ENCODE measurements at regions not wholly inside any gene's neighbourhood (a gene's known extent, or its start where the extent isn't known, plus 50 kb on each side); places are given as distances from the start of the nearest gene placed in this dataset.
"Not testable (repeated sequence)": the region's sequence is repeated elsewhere in the genome, so short reads cannot be mapped to it uniquely, and the experiment has no call there.

GRCh38 chr1:223020770-223021169, 122.3 kb downstream of the TLR5 start:
- no peak overlapping the region for H3K4me3 Mint-ChIP-seq (ENCODE audit: unreplicated experiment)
- TF ChIP-seq CTCF (IDR thresholded peaks at IDR 0.05; ENCODE audit: insufficient read depth in 1 of 2, low read depth in 1 of 2, low read length in 1 of 2, severe bottlenecking in 1 of 2, unreplicated experiment in 1 of 2): no peak
- ChIA-PET CTCF (no interaction called here), POLR2A (no interaction called here)
- Histone ChIP-seq H3K4me1 (peaks cover 56% of the 10 kb centered on the region), H3K36me3 (ENCODE audit: control insufficient read depth, insufficient read depth, low read length) (no peaks in the 10 kb centered on the region), H3K27me3 (replicated peaks; ENCODE audit: control insufficient read depth, insufficient read depth, low read length) (no peaks in the 10 kb centered on the region), H3K4me3 (ENCODE audit: low read depth, low read length) (no peak overlapping the region), H3K9me3 (peaks cover 5% of the 10 kb centered on the region; the same call in 1 of the 2 replicates)
- H3K27me3 Mint-ChIP-seq (ENCODE audit: insufficient read depth, unreplicated experiment): no peaks in the 10 kb centered on the region
- H3K9me3 Mint-ChIP-seq (ENCODE audit: unreplicated experiment): peaks cover 10% of the 10 kb centered on the region
- H3K36me3 Mint-ChIP-seq (ENCODE audit: insufficient read depth, unreplicated experiment): peaks cover 20% of the 10 kb centered on the region
- intact Hi-C loops (cut with micrococcal nuclease; ENCODE audit: unreplicated experiment): no loop called here
- no peak for DNase-seq
- peaks cover 51% of the 10 kb centered on the region for H3K4me1 Mint-ChIP-seq (ENCODE audit: low read depth, unreplicated experiment)
- H3K27ac Mint-ChIP-seq (ENCODE audit: unreplicated experiment): no peak overlapping the region
- BruUV-seq (replicated peaks): no TSS peak

GRCh38 chr1:223022641-223023473, 120.2 kb downstream of the TLR5 start:
- intact Hi-C loops (cut with micrococcal nuclease; ENCODE audit: unreplicated experiment): no loop called here
- Mint-ChIP-seq H3K27me3 (ENCODE audit: insufficient read depth, unreplicated experiment) (no peaks in the 10 kb centered on the region), H3K9me3 (ENCODE audit: unreplicated experiment) (peaks cover 10% of the 10 kb centered on the region), H3K27ac (ENCODE audit: unreplicated experiment) (peak overlapping the region; percentile 54), H3K4me1 (ENCODE audit: low read depth, unreplicated experiment) (peaks cover 45% of the 10 kb centered on the region), H3K36me3 (ENCODE audit: insufficient read depth, unreplicated experiment) (peaks cover 20% of the 10 kb centered on the region), H3K4me3 (ENCODE audit: unreplicated experiment) (no peak overlapping the region)
- BruUV-seq (replicated peaks): no TSS peak
- TF ChIP-seq CTCF (IDR thresholded peaks at IDR 0.05; ENCODE audit: insufficient read depth in 1 of 2, low read depth in 1 of 2, low read length in 1 of 2, severe bottlenecking in 1 of 2, unreplicated experiment in 1 of 2): no peak
- Histone ChIP-seq H3K4me3 (ENCODE audit: low read depth, low read length) (no peak overlapping the region), H3K27me3 (replicated peaks; ENCODE audit: control insufficient read depth, insufficient read depth, low read length) (no peaks in the 10 kb centered on the region), H3K4me1 (peaks cover 56% of the 10 kb centered on the region), H3K9me3 (peaks cover 5% of the 10 kb centered on the region; the same call in 1 of the 2 replicates), H3K36me3 (ENCODE audit: control insufficient read depth, insufficient read depth, low read length) (no peaks in the 10 kb centered on the region)
- POLR2A ChIA-PET: no interaction called here
- CTCF ChIA-PET: interaction anchor here (0.6 kb wide), 2 partner anchors 225 to 229 kb away, joined by 3 read pairs; no protein-coding TSS in a partner anchor
- no peak for DNase-seq

- Mint-ChIP-seq H3K4me3 (ENCODE audit: unreplicated experiment) (no peak overlapping the region), H3K27me3 (ENCODE audit: insufficient read depth, unreplicated experiment) (no peaks in the 10 kb centered on the region), H3K27ac (ENCODE audit: unreplicated experiment) (peak overlapping the region; percentile 75), H3K9me3 (ENCODE audit: unreplicated experiment) (peaks cover 10% of the 10 kb centered on the region), H3K36me3 (ENCODE audit: insufficient read depth, unreplicated experiment) (peaks cover 18% of the 10 kb centered on the region), H3K4me1 (ENCODE audit: low read depth, unreplicated experiment) (peaks cover 44% of the 10 kb centered on the region)
- no peak overlapping the region for H3K4me3 ChIP-seq (ENCODE audit: low read depth, low read length)
- POLR2A ChIA-PET: no interaction called here
- no peaks in the 10 kb centered on the region for H3K27me3 ChIP-seq (replicated peaks; ENCODE audit: control insufficient read depth, insufficient read depth, low read length)
- DNase-seq: no peak
- intact Hi-C loops (cut with micrococcal nuclease; ENCODE audit: unreplicated experiment): no loop called here
- CTCF ChIA-PET: interaction anchor here (0.6 kb wide), 2 partner anchors 226 to 230 kb away, joined by 3 read pairs; no protein-coding TSS in a partner anchor
- no peak for TF ChIP-seq CTCF (IDR thresholded peaks at IDR 0.05; ENCODE audit: insufficient read depth in 1 of 2, low read depth in 1 of 2, low read length in 1 of 2, severe bottlenecking in 1 of 2, unreplicated experiment in 1 of 2)
- peaks cover 46% of the 10 kb centered on the region for H3K4me1 ChIP-seq
- no TSS peak for BruUV-seq (replicated peaks)
- H3K9me3 ChIP-seq: peaks cover 5% of the 10 kb centered on the region; the same call in 1 of the 2 replicates
- no peaks in the 10 kb centered on the region for H3K36me3 ChIP-seq (ENCODE audit: control insufficient read depth, insufficient read depth, low read length)
These were observed 119.2 kb downstream of the TLR5 start for GRCh38 chr1:223023863-223024262.

GRCh38 chr1:223024486-223024885, 118.6 kb downstream of the TLR5 start:
- H3K9me3 ChIP-seq; H3K4me3 ChIP-seq (ENCODE audit: low read depth, low read length); BruUV-seq (replicated peaks); H3K27me3 Mint-ChIP-seq (ENCODE audit: insufficient read depth, unreplicated experiment); H3K4me3 Mint-ChIP-seq (ENCODE audit: unreplicated experiment); DNase-seq; H3K36me3 ChIP-seq (ENCODE audit: control insufficient read depth, insufficient read depth, low read length); POLR2A ChIA-PET; H3K27me3 ChIP-seq (replicated peaks; ENCODE audit: control insufficient read depth, insufficient read depth, low read length); intact Hi-C loops (cut with micrococcal nuclease; ENCODE audit: unreplicated experiment); CTCF ChIA-PET: not testable (repeated sequence)
- H3K9me3 Mint-ChIP-seq (ENCODE audit: unreplicated experiment): peaks cover 10% of the 10 kb centered on the region
- peak overlapping the region; percentile 80 for H3K27ac Mint-ChIP-seq (ENCODE audit: unreplicated experiment)
- H3K36me3 Mint-ChIP-seq (ENCODE audit: insufficient read depth, unreplicated experiment): peaks cover 13% of the 10 kb centered on the region
- peaks cover 38% of the 10 kb centered on the region for H3K4me1 Mint-ChIP-seq (ENCODE audit: low read depth, unreplicated experiment)
- peaks cover 39% of the 10 kb centered on the region for H3K4me1 ChIP-seq

GRCh38 chr1:223025190-223025734, 117.8 kb downstream of the TLR5 start:
- Mint-ChIP-seq H3K9me3 (ENCODE audit: unreplicated experiment) (peaks cover 10% of the 10 kb centered on the region), H3K4me3 (ENCODE audit: unreplicated experiment) (peak overlapping the region; percentile 8), H3K36me3 (ENCODE audit: insufficient read depth, unreplicated experiment) (peaks cover 13% of the 10 kb centered on the region), H3K27ac (ENCODE audit: unreplicated experiment) (peak overlapping the region; percentile 80), H3K4me1 (ENCODE audit: low read depth, unreplicated experiment) (peaks cover 34% of the 10 kb centered on the region)
- intact Hi-C loops (cut with micrococcal nuclease; ENCODE audit: unreplicated experiment); H3K27me3 Mint-ChIP-seq (ENCODE audit: insufficient read depth, unreplicated experiment); POLR2A ChIA-PET; H3K4me3 ChIP-seq (ENCODE audit: low read depth, low read length); H3K36me3 ChIP-seq (ENCODE audit: control insufficient read depth, insufficient read depth, low read length); BruUV-seq (replicated peaks); H3K27me3 ChIP-seq (replicated peaks; ENCODE audit: control insufficient read depth, insufficient read depth, low read length); CTCF ChIA-PET; DNase-seq; H3K9me3 ChIP-seq: not testable (repeated sequence)
- peaks cover 35% of the 10 kb centered on the region for H3K4me1 ChIP-seq

Measured in Caco-2 (cell line).